ENCODE measurements at regions not wholly inside any gene's neighbourhood (a gene's known extent, or its start where the extent isn't known, plus 50 kb on each side); places are given as distances from the start of the nearest gene placed in this dataset.

DNA sequence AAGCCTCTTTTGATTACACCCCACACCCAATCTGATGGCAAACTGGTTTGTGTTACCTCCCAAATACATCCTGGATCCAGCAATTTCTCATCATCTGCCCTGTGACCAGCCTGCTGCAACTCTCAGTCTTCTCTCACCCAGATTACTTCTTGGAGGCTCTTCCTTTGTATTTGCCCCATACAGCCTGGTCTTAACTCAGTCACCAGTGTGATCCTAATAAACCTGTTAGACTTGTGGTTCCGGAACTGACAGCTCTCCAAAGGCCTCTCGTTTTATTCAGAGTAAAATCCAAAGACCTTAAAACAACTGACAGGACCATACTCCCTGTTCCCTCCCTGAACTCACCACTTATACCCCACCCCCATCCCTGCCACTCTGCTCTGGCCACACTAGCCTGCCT, 228.2 kb upstream of the PAPPA start:
- no peak overlapping the region for H2AK5ac ChIP-seq (ENCODE audit: insufficient read length, low read length)
- H3K18ac ChIP-seq (ENCODE audit: insufficient read length, low read depth, low read length): no peak overlapping the region
- H3K4ac ChIP-seq (ENCODE audit: low read depth, low read length): no peak overlapping the region
- H4K8ac ChIP-seq (replicated peaks; ENCODE audit: insufficient read length, low read depth, low read length): no peak overlapping the region
- no peak overlapping the region for H4K5ac ChIP-seq (ENCODE audit: insufficient read length, low read depth, low read length)
- no peak overlapping the region for H2BK5ac ChIP-seq (ENCODE audit: insufficient read length, low read length)
- no peak overlapping the region for H3K56ac ChIP-seq (ENCODE audit: insufficient read length, low read depth, low read length)
- no peaks in the 10 kb centered on the region for H3K36me3 Mint-ChIP-seq (ENCODE audit: insufficient read depth in 1 of 3, low read depth in 3 of 3)
- H2BK20ac ChIP-seq (ENCODE audit: low read depth, low read length, poor library complexity, severe bottlenecking): no peak overlapping the region
- no peak overlapping the region for H3K4me2 ChIP-seq (ENCODE audit: insufficient read depth, insufficient read length, low read length)
- H2BK12ac ChIP-seq (ENCODE audit: insufficient read length, low read depth, low read length): no peak overlapping the region
- H3K27me3 Mint-ChIP-seq (ENCODE audit: low read depth): no peaks in the 10 kb centered on the region
- H3K23me2 ChIP-seq (ENCODE audit: insufficient read length, low read depth, low read length, poor library complexity, severe bottlenecking): no peaks in the 10 kb centered on the region
- H3K9me3 Mint-ChIP-seq: peaks cover 0 to 3% of the 10 kb centered on the region in 2 experiments; a peak in 1 of 5 replicates
- TF ChIP-seq, protein P1, sequence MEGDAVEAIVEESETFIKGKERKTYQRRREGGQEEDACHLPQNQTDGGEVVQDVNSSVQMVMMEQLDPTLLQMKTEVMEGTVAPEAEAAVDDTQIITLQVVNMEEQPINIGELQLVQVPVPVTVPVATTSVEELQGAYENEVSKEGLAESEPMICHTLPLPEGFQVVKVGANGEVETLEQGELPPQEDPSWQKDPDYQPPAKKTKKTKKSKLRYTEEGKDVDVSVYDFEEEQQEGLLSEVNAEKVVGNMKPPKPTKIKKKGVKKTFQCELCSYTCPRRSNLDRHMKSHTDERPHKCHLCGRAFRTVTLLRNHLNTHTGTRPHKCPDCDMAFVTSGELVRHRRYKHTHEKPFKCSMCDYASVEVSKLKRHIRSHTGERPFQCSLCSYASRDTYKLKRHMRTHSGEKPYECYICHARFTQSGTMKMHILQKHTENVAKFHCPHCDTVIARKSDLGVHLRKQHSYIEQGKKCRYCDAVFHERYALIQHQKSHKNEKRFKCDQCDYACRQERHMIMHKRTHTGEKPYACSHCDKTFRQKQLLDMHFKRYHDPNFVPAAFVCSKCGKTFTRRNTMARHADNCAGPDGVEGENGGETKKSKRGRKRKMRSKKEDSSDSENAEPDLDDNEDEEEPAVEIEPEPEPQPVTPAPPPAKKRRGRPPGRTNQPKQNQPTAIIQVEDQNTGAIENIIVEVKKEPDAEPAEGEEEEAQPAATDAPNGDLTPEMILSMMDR (conservative IDR thresholded peaks at IDR 0.05): no peak
- no peak overlapping the region for H2BK15ac ChIP-seq (ENCODE audit: low read depth, low read length)
- H3K27ac ChIP-seq (ENCODE audit: insufficient read length, low read depth, low read length): no peak overlapping the region
- no peaks in the 10 kb centered on the region for H3K4me1 ChIP-seq (ENCODE audit: insufficient read depth, low read length)
- H3K14ac ChIP-seq (ENCODE audit: insufficient read depth, low read length): no peak overlapping the region
- no peak overlapping the region for H2AFZ ChIP-seq (ENCODE audit: low read length)
- H3K23ac ChIP-seq (ENCODE audit: insufficient read length, low read depth, low read length): no peak overlapping the region
- H2BK120ac ChIP-seq (ENCODE audit: low read depth, low read length, poor library complexity, severe bottlenecking): no peak overlapping the region
- H3K79me2 ChIP-seq (ENCODE audit: insufficient read depth, low read length): no peaks in the 10 kb centered on the region
- H3T11ph ChIP-seq (ENCODE audit: low read length): no peak overlapping the region
- no peaks in the 10 kb centered on the region for H3K9me3 ChIP-seq (ENCODE audit: control insufficient read depth, low read depth, low read length)
- H3K27ac Mint-ChIP-seq: no peak overlapping the region
- no peaks in the 10 kb centered on the region for H4K20me1 ChIP-seq (ENCODE audit: control insufficient read depth, insufficient read depth, insufficient read length)
- H4K91ac ChIP-seq (ENCODE audit: insufficient read length, low read depth, low read length): no peak overlapping the region
- H3K4me3 Mint-ChIP-seq: no peak overlapping the region
- 0 out of 4 replicates have a peak, but pooled peaks cover 0 to 2% of the 10 kb centered on the region in 2 experiments for H3K4me1 Mint-ChIP-seq
- H3K27me3 ChIP-seq (ENCODE audit: insufficient read depth, low read length): no peaks in the 10 kb centered on the region
- no peak overlapping the region for H3K9ac ChIP-seq (ENCODE audit: extremely low read depth, insufficient read length, low read length)
- no peaks in the 10 kb centered on the region for H3K79me1 ChIP-seq (ENCODE audit: insufficient read depth, low read depth, low read length, poor library complexity, severe bottlenecking)
- DNase-seq: no peak
- no CpG with 5 or more reads among the region's 2 CpGs for WGBS (ENCODE audit: extremely low coverage, insufficient read length, low lambda C conversion rate)
